ENCODE measurements at regions not wholly inside any gene's neighbourhood (a gene's known extent, or its start where the extent isn't known, plus 50 kb on each side); places are given as distances from the start of the nearest gene placed in this dataset.

DNA sequence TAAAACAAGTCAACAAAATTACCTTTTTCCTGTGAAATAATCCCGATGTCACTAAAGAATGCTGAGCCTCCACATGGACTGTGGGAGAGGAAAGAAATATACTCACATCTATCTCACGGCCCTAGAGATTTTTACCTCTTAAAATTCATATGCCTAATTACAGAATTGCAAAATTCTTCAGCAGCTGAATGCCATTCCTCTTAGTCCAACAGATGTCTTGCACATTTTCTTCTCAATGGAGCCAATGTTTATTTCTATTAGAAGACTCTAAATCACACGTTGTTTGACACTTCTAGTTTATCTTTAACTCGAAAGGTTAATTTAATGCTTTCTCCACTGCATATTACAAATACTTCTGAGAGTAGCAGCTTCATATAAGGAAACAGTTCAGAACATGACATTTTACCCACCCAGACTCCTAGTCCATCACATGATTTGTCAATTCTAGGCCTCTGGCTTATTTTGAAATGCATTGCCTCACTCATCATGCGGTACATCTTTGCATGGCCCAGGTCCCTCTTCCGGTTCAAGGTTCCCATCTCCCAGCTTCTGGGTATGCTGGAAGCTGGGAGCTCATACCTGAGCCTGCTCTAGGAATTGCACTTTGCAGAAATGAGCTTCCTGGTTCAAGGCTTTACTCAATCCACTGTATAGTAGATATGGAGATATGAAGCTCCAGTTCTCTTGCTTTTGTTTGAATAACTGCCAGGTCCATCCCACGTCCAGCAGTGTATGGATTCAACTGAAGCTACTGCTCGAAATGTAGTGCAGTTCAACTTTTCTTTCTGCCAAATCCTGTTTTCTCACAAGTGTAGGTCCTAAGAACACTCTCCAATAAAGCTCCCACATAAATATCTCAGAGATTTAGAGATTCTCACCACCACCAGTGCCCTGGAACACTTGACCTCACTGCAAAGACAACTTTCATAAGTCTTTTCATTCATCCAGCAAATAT is 306.2 kb downstream of the GPR37 start:
- TF ChIP-seq CTCF (conservative IDR thresholded peaks at IDR 0.05): no peak
- peaks cover 2% of the 10 kb centered on the region for H3K9me3 Mint-ChIP-seq
- peak overlapping the region; percentile 42 for H3K27ac Mint-ChIP-seq
- no peaks in the 10 kb centered on the region for H3K36me3 Mint-ChIP-seq
- peaks cover 13% of the 10 kb centered on the region for H3K4me1 Mint-ChIP-seq (ENCODE audit: unreplicated experiment)
- no peaks in the 10 kb centered on the region for H3K27me3 Mint-ChIP-seq
- H3K4me3 Mint-ChIP-seq: no peak overlapping the region
- DNase-seq (ENCODE audit: extremely low spot score, unreplicated experiment): no peak

DNA sequence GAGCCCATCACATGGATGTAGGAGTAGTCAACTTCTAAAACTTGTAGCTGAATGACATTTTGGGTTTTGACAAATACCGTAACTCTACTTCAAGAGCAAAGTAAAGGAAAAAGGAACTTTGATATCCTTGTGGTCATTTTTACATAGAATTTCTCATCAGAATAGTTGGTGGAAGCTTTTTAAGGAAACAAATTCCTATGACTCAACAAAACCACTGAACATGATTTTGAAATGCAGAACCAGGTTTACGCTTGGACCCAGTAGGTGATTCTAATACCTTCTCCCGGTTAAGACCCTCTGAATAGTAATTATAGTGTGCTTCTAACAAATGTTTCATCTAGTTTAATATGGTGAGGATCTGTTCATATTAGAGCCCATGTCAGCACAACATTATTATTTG is 307.8 kb downstream of the GPR37 start:
- no peak overlapping the region for H3K27ac Mint-ChIP-seq
- no peaks in the 10 kb centered on the region for H3K27me3 Mint-ChIP-seq
- no peak for TF ChIP-seq CTCF (conservative IDR thresholded peaks at IDR 0.05)
- DNase-seq (ENCODE audit: extremely low spot score, unreplicated experiment): no peak
- peaks cover 13% of the 10 kb centered on the region for H3K4me1 Mint-ChIP-seq (ENCODE audit: unreplicated experiment)
- H3K9me3 Mint-ChIP-seq: peaks cover 5% of the 10 kb centered on the region
- no peak overlapping the region for H3K4me3 Mint-ChIP-seq
- no peaks in the 10 kb centered on the region for H3K36me3 Mint-ChIP-seq

DNA sequence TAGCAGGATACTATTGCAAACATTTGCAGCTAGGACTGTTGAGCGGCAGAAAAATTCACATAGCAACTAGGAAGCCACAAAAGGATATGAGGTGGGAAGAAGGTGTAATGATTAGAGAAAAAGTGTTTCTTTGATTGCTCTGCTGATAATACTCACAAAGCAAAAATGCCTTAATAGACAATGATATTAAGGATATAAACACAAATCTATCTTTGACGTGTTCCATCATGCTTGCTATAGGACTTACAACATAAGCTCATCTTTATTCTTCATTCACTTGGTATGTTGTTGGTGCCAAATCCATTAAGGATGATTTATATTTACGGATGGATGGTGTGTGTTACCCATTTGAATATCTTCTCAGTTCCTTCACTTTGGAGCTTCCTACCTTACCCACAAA is 309.3 kb downstream of the GPR37 start:
- Mint-ChIP-seq H3K36me3 (no peaks in the 10 kb centered on the region), H3K9me3 (peaks cover 5% of the 10 kb centered on the region), H3K4me3 (no peak overlapping the region), H3K27ac (no peak overlapping the region), H3K4me1 (ENCODE audit: unreplicated experiment) (peaks cover 13% of the 10 kb centered on the region), H3K27me3 (no peaks in the 10 kb centered on the region)
- TF ChIP-seq CTCF (conservative IDR thresholded peaks at IDR 0.05): no peak
- DNase-seq (ENCODE audit: extremely low spot score, unreplicated experiment): no peak

DNA sequence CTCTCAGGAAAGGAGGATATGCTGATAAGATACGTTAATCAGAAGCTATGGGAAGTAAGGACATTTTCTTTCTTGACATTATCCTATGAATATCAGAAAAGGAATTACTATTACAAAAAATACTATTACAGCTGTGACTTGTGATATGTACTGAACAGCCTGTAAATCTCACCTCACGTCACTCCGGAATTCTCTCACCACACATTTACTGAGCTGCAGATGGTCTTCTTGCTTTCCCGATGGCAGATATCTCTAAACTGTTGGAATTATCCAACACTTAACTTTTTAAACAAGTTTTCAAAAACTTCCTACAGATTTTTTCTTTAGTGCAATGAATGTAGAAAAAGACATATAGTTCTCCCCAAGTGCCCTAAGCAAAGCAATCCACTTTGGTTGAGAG is 313.4 kb downstream of the GPR37 start:
- no peak for DNase-seq (ENCODE audit: extremely low spot score, unreplicated experiment)
- Mint-ChIP-seq H3K36me3 (no peaks in the 10 kb centered on the region), H3K27ac (no peak overlapping the region), H3K4me1 (ENCODE audit: unreplicated experiment) (no peaks in the 10 kb centered on the region), H3K4me3 (no peak overlapping the region), H3K27me3 (no peaks in the 10 kb centered on the region), H3K9me3 (peaks cover 5% of the 10 kb centered on the region)
- TF ChIP-seq CTCF (conservative IDR thresholded peaks at IDR 0.05): no peak

GRCh38 chr7:124449896-124450295 is 315.7 kb downstream of the GPR37 start:
- Mint-ChIP-seq H3K36me3 (no peaks in the 10 kb centered on the region), H3K27ac (no peak overlapping the region), H3K27me3 (no peaks in the 10 kb centered on the region), H3K9me3 (peaks cover 5% of the 10 kb centered on the region), H3K4me1 (ENCODE audit: unreplicated experiment) (no peaks in the 10 kb centered on the region), H3K4me3 (no peak overlapping the region)
- no peak for TF ChIP-seq CTCF (conservative IDR thresholded peaks at IDR 0.05)
- DNase-seq (ENCODE audit: extremely low spot score, unreplicated experiment): no peak
